HepG2 (cell line): ENCODE measurements at regions not wholly inside any gene's neighbourhood (a gene's known extent, or its start where the extent isn't known, plus 50 kb on each side); places are given as distances from the start of the nearest gene placed in this dataset.

Source experiments
- CTCF ChIP-seq: sonication (generic); formaldehyde crosslinking; IDR thresholded peaks from 2 replicates; pipeline ENCODE4 v1.5.0; 2020; ENCODE audit warnings: mild to moderate bottlenecking, missing genetic modification reagents, moderate library complexity
- SMARCE1 ChIP-seq: fragments of 450-650 bp; IDR thresholded peaks from 2 replicates; pipeline ENCODE4 v1.6.1; 2017; ENCODE audit warnings: borderline replicate concordance
- ZXDC ChIP-seq: sonication (generic); formaldehyde crosslinking; IDR thresholded peaks from 2 replicates; pipeline ENCODE4 v1.5.0; 2020; ENCODE audit warnings: mild to moderate bottlenecking, missing genetic modification reagents

- TF ChIP-seq ZXDC (no peak), SMARCE1 (no peak), CTCF (no peak)
Observed at GRCh38 chr3:152554980-152555379, 280.0 kb upstream of the P2RY1 start.
